HG03135 (cell line): ENCODE measurements at regions not wholly inside any gene's neighbourhood (a gene's known extent, or its start where the extent isn't known, plus 50 kb on each side); places are given as distances from the start of the nearest gene placed in this dataset.

Source experiments
- ATAC-seq: cut with Tn5 transposase; IDR thresholded peaks from one replicate; pipeline ENCODE4 v1.9.1; 2021; ENCODE audit warnings: mild to moderate bottlenecking, moderate library complexity; ENCODE audit not compliant: unreplicated experiment

- no peak for ATAC-seq
Measured at GRCh38 chr3:106251160-106251892, 382.5 kb upstream of the CBLB start.

GRCh38 chr3:106255870-106256248 lies 387.0 kb upstream of the CBLB start:
- peak; percentile 91 for ATAC-seq

DNA sequence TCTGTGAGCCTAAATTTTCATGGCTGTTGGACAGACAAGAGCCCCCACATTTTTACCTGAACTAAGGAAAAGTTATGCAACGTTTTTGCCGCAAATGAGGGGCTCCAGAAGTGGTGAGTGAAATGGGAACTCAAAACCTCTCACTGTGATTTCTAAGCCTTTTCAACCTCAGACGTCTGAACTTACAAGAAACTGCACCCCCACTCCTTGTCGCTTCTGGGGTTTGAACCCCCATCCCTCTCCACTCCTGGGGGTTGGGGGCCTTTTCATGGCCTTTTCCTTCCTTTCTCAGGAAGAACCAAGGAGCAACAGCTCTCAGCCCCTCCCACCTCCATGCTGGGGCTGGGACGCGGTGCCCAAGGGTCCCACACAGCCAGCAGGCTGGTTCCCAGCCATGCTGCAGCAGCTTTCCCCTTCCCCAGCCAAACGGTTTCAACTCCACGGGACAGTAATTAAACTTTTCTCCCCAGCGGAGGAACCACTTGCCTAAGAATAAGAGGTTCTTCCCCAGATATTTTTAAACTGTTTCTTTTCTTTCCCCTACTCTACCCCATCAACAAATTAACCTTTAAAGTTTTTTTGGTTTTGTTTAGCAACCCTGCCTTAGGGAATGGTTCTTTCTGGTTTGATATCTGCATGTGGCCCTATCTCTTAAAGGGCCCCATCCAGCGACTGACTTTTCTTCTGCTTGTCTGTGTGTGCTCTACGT lies 387.6 kb upstream of the CBLB start:
- peak; percentile 42 for ATAC-seq

DNA sequence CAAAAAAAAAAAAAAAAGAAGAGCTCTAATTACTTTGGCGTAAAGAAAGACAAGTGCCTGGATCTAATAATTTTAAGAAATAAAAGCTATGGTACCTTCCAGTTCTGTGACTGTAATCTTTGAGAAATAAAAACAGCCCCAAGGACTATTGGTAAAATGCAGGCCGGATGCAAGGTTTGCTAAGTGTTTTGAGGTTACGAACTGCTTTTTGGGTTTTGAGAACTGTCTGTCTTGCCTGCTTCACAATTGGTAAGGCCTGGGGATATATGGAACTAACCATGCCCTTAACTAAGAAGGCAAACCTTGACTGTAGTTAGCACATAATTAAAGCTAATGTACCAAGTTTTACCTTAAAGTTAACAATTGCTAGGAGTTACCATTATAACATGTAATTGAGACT lies 388.4 kb upstream of the CBLB start:
- no peak for ATAC-seq

GRCh38 chr3:106261396-106261795 lies 392.6 kb upstream of the CBLB start:
- no peak for ATAC-seq

GRCh38 chr3:106261915-106262683 lies 393.3 kb upstream of the CBLB start:
- no peak for ATAC-seq

- no peak for ATAC-seq
Measured at GRCh38 chr3:106263011-106263410, 394.2 kb upstream of the CBLB start.

- no peak for ATAC-seq
Measured at GRCh38 chr3:106263546-106263945, 394.7 kb upstream of the CBLB start.

- no peak for ATAC-seq
Measured at GRCh38 chr3:106265704-106266103, 396.9 kb upstream of the CBLB start.

DNA sequence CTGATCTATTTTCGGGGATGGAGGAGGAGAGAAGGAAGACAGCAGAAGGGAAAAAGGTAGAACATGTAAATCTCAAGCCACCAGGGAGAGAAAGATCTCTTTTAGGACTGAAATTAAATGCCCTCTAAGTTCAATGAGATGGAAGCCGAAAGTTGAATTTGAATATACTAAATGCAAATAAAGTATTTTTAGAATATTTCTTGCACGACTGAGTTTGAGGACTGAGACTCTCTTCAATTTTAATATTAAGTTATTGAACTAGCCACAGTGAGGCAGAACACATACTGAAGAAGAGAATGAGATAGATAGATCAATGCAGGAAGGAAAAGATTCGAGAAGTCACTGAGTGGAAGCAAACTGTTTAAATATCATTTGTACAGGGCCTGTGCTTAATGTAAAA lies 399.9 kb upstream of the CBLB start:
- no peak for ATAC-seq

GRCh38 chr3:106272302-106272701 lies 403.5 kb upstream of the CBLB start:
- no peak for ATAC-seq

GRCh38 chr3:106275592-106275991 lies 406.8 kb upstream of the CBLB start:
- ATAC-seq: no peak

DNA sequence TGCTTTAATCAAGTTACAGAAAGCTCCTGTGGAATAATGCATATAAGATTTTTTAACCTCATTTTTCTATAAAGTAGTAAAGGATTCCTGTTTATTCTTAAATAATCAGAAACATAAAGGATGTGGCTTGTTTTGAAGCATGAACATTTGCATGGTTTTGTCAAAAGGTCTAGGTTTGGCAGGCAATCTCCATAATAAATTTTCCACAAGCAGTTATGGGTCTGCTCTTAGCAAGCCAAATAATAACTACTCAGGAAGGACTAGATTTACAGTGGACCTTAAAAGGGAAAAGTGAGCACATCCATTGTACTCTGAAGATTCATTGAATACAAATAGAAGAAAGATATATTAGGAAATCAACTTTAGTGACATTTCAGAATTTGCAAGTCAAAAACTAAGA lies 407.3 kb upstream of the CBLB start:
- ATAC-seq: no peak

DNA sequence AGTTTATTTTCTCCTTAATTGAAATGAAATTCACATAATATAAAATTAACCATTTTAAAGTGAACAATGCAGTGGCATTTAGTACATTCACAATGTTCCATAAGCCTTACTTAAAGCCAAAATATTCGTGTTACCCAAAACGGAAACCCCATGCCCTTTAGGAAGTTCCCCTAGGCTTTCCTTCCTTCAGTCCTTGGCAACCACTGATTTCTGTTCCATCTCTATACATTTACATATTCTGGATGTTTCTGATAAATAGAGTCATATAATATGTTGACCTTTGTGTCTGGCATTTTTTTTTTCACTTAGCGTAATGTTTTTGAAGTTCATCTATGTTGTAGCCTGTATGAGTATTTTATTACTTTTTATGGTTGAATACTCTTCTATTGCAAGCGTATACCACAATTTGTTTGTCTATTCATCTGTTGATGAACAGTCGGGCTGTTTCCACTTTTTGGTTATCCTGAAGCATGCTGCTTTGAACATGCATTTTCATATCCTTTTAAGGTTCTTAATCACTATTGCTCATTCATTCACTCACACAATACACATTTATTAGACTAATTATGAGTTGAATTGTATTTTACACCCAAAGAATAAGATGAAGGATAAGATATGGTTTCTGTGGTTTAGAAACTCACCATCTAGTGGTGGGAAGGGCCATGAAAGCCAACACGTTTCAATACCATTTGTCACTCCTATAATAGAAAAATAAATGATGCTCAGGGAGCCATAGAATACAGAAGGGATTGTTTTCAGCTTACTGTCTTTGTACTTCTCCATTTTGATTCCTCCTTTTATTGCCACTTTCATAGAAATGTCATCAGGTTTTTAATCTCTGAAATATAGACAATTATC lies 408.2 kb upstream of the CBLB start:
- ATAC-seq: no peak

- no peak for ATAC-seq
Measured at GRCh38 chr3:106277731-106278130, 408.9 kb upstream of the CBLB start.

DNA sequence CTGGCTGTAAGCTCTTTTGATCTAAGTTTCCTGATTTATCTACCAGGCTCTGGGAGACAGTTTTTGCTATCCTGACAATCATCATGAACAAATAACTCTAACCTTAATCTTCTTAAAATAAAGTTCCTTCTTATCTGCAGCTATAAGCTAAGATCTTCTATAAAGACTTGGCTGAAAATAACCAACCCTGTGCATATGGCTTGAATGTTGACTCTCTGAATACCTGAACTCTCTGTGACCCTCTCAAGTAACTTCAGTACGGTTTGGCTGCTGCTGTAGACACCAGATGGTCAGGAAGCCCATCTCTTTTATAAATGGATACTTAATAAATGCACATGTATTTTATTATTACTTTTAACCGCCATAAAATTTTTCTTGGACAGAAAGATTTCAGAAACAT lies 412.4 kb upstream of the CBLB start:
- no peak for ATAC-seq

DNA sequence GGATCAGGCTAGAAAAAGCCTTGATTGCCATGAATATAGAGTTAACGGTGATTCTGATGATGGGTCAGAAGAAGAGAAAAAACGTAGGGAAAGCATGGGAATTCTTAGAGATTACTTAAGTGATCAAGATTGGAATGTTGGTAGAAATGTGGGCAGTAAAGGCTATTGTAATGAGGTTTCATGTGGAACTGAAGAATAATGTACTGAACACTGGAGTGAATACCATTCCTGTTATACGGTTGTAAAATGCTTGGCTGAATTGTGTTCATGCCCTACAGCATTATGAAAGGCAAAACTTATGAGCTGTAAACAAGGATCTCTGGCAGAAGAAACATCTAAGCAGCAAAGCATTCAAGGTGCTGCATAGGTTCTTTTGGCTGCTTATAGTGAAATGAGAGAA lies 414.1 kb upstream of the CBLB start:
- no peak for ATAC-seq

GRCh38 chr3:106288781-106289180 lies 420.0 kb upstream of the CBLB start:
- ATAC-seq: no peak

- no peak for ATAC-seq
Measured at GRCh38 chr3:106290304-106290997, 421.6 kb upstream of the CBLB start.

GRCh38 chr3:106293161-106293560 lies 424.3 kb upstream of the CBLB start:
- no peak for ATAC-seq
